B cell (primary cell): ENCODE measurements at regions not wholly inside any gene's neighbourhood (a gene's known extent, or its start where the extent isn't known, plus 50 kb on each side); places are given as distances from the start of the nearest gene placed in this dataset.

ENCODE experiments used
- CTCF ChIP-seq: fragments of 200-600 bp; IDR thresholded peaks from one replicate; pipeline ENCODE4 v1.8.0; 2022; ENCODE audit warnings: antibody characterized with exemption, mild to moderate bottlenecking
- EZH2 ChIP-seq: IDR thresholded peaks from 2 replicates; pipeline ENCODE4 v1.6.1; 2012; ENCODE audit warnings: borderline replicate concordance, low read depth, mild to moderate bottlenecking, moderate library complexity, low read length; ENCODE audit not compliant: insufficient read depth, poor library complexity, severe bottlenecking

GRCh38 chr9:99354104-99354503, 132.0 kb downstream of the SEC61B start:
- TF ChIP-seq CTCF (no peak), EZH2 (no peak)
